VCaP (cell line): ENCODE measurements at regions not wholly inside any gene's neighbourhood (a gene's known extent, or its start where the extent isn't known, plus 50 kb on each side); places are given as distances from the start of the nearest gene placed in this dataset.
"Not testable (repeated sequence)": the region's sequence is repeated elsewhere in the genome, so short reads cannot be mapped to it uniquely, and the experiment has no call there.

Experiments
- H3K27ac ChIP-seq: fragments of 450-650 bp; 2 replicates; pipeline ENCODE4 v1.5.1; 2017
- CTCF ChIP-seq: fragments of 450-650 bp; conservative IDR thresholded peaks from 2 replicates; pipeline ENCODE4 v1.5.1; 2017; ENCODE audit warnings: mild to moderate bottlenecking, moderate library complexity

GRCh38 chr5:18736051-18736398 lies 1101.8 kb downstream of the TAF11L14 start:
- H3K27ac ChIP-seq: no peak overlapping the region

GRCh38 chr5:18736736-18737135 lies 1102.5 kb downstream of the TAF11L14 start:
- not testable (repeated sequence) for H3K27ac ChIP-seq

More at GRCh38 chr5:18736051-18736398, 1101.8 kb downstream of the TAF11L14 start:
- no peak for TF ChIP-seq CTCF

DNA sequence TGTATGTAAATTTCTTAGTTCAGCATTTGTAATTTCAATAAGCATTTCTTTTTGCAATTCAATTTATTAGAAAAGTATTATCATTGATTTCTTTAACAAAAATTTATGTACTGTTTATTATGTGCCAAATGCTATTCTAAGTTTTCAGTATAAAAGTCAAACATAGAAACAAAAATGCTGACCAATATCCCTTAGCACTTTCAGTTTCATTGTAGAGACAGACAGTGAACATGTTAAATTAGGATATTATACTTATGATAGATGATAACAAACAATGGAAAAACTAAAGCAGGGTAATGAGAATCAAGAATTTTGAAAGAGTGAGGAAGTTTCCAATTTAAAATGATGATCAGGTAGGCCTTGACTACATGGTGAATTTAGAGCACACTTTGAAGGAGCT lies 1106.0 kb downstream of the TAF11L14 start:
- no peak for TF ChIP-seq CTCF
- no peak overlapping the region for H3K27ac ChIP-seq

- no peak overlapping the region for H3K27ac ChIP-seq
- TF ChIP-seq CTCF: no peak
These were observed 1108.6 kb downstream of the TAF11L14 start for GRCh38 chr5:18742830-18743229.

DNA sequence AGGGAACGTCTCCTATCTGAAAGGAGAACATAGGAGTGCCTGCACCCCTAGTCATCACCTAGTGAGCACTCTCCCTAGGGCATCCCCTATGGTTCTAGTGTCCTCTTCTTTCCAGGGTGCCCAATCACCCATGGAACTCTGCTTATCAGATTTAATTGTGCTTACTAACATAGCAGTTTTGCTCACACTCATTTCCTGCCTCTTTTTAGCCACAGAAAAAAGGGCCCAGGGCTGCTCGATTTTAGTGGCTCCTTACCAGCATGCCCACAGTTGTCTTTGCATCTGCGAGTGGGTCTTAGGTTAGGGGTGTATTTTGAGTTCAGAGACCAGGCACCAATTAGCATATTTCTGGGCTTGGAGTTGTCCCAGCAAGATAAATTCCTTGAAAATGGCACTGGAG lies 1110.2 kb downstream of the TAF11L14 start:
- TF ChIP-seq CTCF: no peak
- no peak overlapping the region for H3K27ac ChIP-seq

- H3K27ac ChIP-seq: peak overlapping the region; percentile 68
- no peak for TF ChIP-seq CTCF
These were observed 1111.1 kb downstream of the TAF11L14 start for GRCh38 chr5:18745042-18745987.

DNA sequence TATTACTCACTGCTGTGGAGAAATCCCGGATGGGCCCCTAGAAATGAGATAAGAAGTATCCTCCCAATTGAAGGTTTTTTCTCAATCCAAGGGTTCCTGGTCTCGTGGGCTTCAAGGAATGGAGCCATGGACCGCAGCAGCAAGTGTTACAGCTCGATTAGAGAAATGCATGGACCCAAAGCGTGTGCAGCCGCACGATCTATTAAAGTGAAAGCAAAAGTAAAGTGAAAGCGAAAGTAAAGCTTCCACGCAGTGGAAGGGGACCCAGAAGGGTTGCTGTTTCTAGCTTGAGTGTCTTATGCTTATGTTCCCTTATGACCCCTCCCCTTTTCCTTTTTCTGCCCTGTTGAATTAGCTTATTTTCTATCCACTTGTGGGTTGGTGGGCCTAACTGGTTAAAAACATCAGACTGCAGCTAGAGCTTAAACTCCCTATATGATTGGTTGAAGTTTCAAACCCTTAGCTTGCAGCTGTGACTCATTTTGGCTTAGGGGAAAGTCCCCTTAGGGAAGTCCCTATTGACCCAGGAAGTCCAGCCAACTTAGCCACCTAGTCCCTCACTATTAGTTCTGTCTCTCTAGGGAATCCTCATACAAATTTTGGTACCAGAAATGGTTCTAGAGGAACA lies 1111.8 kb downstream of the TAF11L14 start:
- no peak for TF ChIP-seq CTCF
- H3K27ac ChIP-seq: peak overlapping the region; percentile 68

- no peak overlapping the region for H3K27ac ChIP-seq
- TF ChIP-seq CTCF: no peak
These were observed 1115.5 kb downstream of the TAF11L14 start for GRCh38 chr5:18749763-18750162.
